Chondrocyte (in vitro differentiated cells): ENCODE measurements at regions not wholly inside any gene's neighbourhood (a gene's known extent, or its start where the extent isn't known, plus 50 kb on each side); places are given as distances from the start of the nearest gene placed in this dataset.
"Not testable (repeated sequence)": the region's sequence is repeated elsewhere in the genome, so short reads cannot be mapped to it uniquely, and the experiment has no call there.

Experiments used
- DNase-seq: peaks from one replicate; pipeline ENCODE4 v3.0.0; 2021; ENCODE audit warnings: mixed read lengths, low spot score
- H3K27ac Mint-ChIP-seq: one replicate; pipeline ENCODE4 v1.8.0; 2021; ENCODE audit warnings: mild to moderate bottlenecking, moderate library complexity, mixed read lengths; ENCODE audit not compliant: unreplicated experiment
- H3K27me3 Mint-ChIP-seq: 2 replicates; pipeline ENCODE4 v1.8.0; 2021; ENCODE audit warnings: low read depth, mixed read lengths
- H3K36me3 Mint-ChIP-seq: 2 replicates; pipeline ENCODE4 v1.8.0; 2021; ENCODE audit warnings: low read depth, mixed read lengths
- H3K4me1 Mint-ChIP-seq: 2 replicates; pipeline ENCODE4 v1.8.0; 2021; ENCODE audit warnings: low read depth, mild to moderate bottlenecking, mixed read lengths
- H3K4me3 Mint-ChIP-seq: one replicate; pipeline ENCODE4 v1.8.0; 2021; ENCODE audit warnings: mild to moderate bottlenecking, moderate library complexity, mixed read lengths; ENCODE audit not compliant: unreplicated experiment
- H3K9me3 Mint-ChIP-seq: 2 replicates; pipeline ENCODE4 v1.8.0; 2021; ENCODE audit warnings: low read depth, mixed read lengths
- CTCF ChIP-seq: fragments of 200-600 bp; sonication (generic); IDR thresholded peaks from 2 replicates; pipeline ENCODE4 v1.5.0; 2021; ENCODE audit warnings: antibody characterized with exemption, mild to moderate bottlenecking, moderate library complexity

- Mint-ChIP-seq H3K9me3 (peaks cover 19% of the 10 kb centered on the region), H3K36me3 (peaks cover 5% of the 10 kb centered on the region), H3K4me3 (no peak overlapping the region), H3K27me3 (peaks cover 2% of the 10 kb centered on the region), H3K27ac (no peak overlapping the region), H3K4me1 (no peaks in the 10 kb centered on the region)
- no peak for DNase-seq
- TF ChIP-seq CTCF, result no peak
Measured at GRCh38 chr6:135728589-135728988, 122.9 kb upstream of the PDE7B start.

GRCh38 chr6:135731116-135731515 lies 120.4 kb upstream of the PDE7B start:
- H3K36me3 Mint-ChIP-seq, result peaks cover 5% of the 10 kb centered on the region
- no peak overlapping the region for H3K27ac Mint-ChIP-seq
- peaks cover 6% of the 10 kb centered on the region for H3K27me3 Mint-ChIP-seq
- TF ChIP-seq CTCF, result no peak
- peaks cover 6% of the 10 kb centered on the region for H3K9me3 Mint-ChIP-seq
- H3K4me1 Mint-ChIP-seq, result no peaks in the 10 kb centered on the region
- H3K4me3 Mint-ChIP-seq, result no peak overlapping the region
- no peak for DNase-seq

- H3K36me3 Mint-ChIP-seq, H3K4me1 Mint-ChIP-seq, H3K27ac Mint-ChIP-seq, H3K9me3 Mint-ChIP-seq, H3K4me3 Mint-ChIP-seq, DNase-seq: not testable (repeated sequence)
- H3K27me3 Mint-ChIP-seq, result peaks cover 11% of the 10 kb centered on the region
Measured at GRCh38 chr6:135736351-135736750, 115.2 kb upstream of the PDE7B start.

GRCh38 chr6:135738636-135739035 lies 112.9 kb upstream of the PDE7B start:
- Mint-ChIP-seq H3K4me3 (no peak overlapping the region), H3K27me3 (peaks cover 9% of the 10 kb centered on the region), H3K36me3 (no peaks in the 10 kb centered on the region), H3K4me1 (no peaks in the 10 kb centered on the region), H3K27ac (no peak overlapping the region), H3K9me3 (no peaks in the 10 kb centered on the region)
- TF ChIP-seq CTCF, result no peak
- no peak for DNase-seq

GRCh38 chr6:135739288-135739687 lies 112.2 kb upstream of the PDE7B start:
- H3K27ac Mint-ChIP-seq, result no peak overlapping the region
- H3K4me3 Mint-ChIP-seq, result no peak overlapping the region
- H3K4me1 Mint-ChIP-seq, result no peaks in the 10 kb centered on the region
- H3K36me3 Mint-ChIP-seq, result no peaks in the 10 kb centered on the region
- no peak for DNase-seq
- H3K9me3 Mint-ChIP-seq, result no peaks in the 10 kb centered on the region
- H3K27me3 Mint-ChIP-seq, result peaks cover 6% of the 10 kb centered on the region
- TF ChIP-seq CTCF, result no peak

- TF ChIP-seq CTCF, result no peak
- no peak overlapping the region for H3K4me3 Mint-ChIP-seq
- no peaks in the 10 kb centered on the region for H3K4me1 Mint-ChIP-seq
- no peak for DNase-seq
- H3K36me3 Mint-ChIP-seq, result no peaks in the 10 kb centered on the region
- peaks cover 6% of the 10 kb centered on the region for H3K27me3 Mint-ChIP-seq
- no peak overlapping the region for H3K27ac Mint-ChIP-seq
- no peaks in the 10 kb centered on the region for H3K9me3 Mint-ChIP-seq
Measured at GRCh38 chr6:135740580-135740979, 110.9 kb upstream of the PDE7B start.
